Stimulated activated CD8-positive, alpha-beta memory T cell treated with anti-CD3 and anti-CD28 coated beads, Interleukin-7, amount 100 ng/mL, for 1 hour (primary cell): ENCODE measurements at regions not wholly inside any gene's neighbourhood (a gene's known extent, or its start where the extent isn't known, plus 50 kb on each side); places are given as distances from the start of the nearest gene placed in this dataset.
"Not testable (repeated sequence)": the region's sequence is repeated elsewhere in the genome, so short reads cannot be mapped to it uniquely, and the experiment has no call there.

Experiments used
- DNase-seq, 2 donors: peaks; one replicate each; pipeline ENCODE4 v3.0.0-alpha.2; 2020; ENCODE audit warnings: low read depth in 2 of 2

GRCh38 chr9:71273613-71274012 is 152.2 kb upstream of the TRPM3 start:
- no peak for DNase-seq

GRCh38 chr9:71271602-71272001 is 150.2 kb upstream of the TRPM3 start:
- no peak for DNase-seq

DNA sequence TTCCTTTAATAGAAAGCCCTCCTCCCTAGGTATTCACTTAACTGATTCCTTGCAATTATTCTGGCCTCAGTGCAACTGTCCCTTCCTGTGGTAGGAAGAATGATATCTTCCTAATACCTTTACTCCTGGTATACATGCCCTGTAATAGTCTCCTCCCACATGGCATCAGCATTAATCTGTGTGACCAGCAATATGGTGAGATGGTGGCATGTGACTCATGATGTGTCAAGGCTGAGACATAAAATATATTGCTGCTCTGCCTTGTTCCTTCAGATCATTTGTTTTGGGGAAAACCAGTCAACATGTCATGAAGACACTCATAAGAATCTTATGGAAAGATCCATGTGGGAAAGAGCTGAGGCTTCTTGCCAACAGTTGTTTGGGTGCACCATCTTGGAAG is 149.1 kb upstream of the TRPM3 start:
- DNase-seq, result no peak

DNA sequence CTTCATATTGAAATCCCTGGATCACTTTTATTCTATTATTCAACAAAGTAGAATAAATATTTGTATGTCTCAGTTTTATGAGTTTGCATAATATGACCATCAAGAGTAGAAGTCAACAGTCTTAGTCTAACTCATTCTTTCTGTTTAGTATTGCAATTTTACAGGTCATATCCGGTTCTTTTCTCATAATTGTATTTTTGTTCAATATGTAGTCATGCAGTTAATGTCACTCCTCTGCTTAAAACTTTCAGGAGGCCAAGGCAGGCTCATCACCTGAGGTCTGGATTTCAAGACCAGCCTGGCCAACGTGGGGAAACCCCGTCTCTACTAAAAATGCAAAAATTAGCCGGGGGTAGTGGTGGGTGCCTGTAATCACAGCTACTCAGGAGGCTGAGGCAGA is 148.4 kb upstream of the TRPM3 start:
- no peak for DNase-seq

- no peak for DNase-seq
Measured at GRCh38 chr9:71268871-71269635, 147.6 kb upstream of the TRPM3 start.

DNA sequence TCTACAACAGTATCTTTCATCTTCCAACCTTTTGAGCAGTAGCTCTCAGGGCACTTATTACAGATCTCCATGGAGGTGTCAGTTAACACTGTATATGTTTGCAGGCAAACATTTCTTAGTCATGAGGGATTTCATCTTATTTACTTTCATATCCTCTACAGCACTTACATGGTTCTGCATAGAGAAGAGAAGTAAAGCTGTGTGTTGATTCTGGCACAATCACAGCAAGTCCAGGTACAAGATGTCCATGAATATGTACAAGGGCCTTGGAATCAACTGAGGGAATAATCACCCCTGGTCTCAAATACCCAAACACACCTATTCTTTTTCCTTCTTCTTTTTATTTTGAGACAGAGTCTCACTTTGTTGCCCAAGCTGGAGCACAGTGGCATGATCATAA is 142.0 kb upstream of the TRPM3 start:
- no peak for DNase-seq

GRCh38 chr9:71260419-71260818 is 139.0 kb upstream of the TRPM3 start:
- DNase-seq, result not testable (repeated sequence)

GRCh38 chr9:71254592-71255277 is 133.3 kb upstream of the TRPM3 start:
- DNase-seq, result no peak

DNA sequence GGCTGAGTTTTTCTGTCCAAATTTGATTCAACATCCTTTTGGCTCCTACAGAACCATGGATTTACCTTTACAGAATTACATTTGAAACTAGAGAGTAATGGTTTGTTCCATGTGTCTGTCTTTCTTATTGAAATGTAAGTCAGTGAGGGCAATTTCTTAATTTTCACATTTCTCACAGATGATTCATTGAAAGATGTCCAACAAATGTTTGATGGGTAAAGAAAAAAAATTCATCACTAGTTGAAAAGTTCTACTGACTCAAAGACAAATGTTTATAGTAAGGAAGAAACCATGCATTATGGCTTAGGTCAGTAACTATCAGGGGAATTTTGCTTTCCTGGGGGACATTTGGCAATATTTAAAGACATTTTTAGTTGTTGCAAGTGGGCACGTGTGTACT is 131.6 kb upstream of the TRPM3 start:
- DNase-seq, result no peak

DNA sequence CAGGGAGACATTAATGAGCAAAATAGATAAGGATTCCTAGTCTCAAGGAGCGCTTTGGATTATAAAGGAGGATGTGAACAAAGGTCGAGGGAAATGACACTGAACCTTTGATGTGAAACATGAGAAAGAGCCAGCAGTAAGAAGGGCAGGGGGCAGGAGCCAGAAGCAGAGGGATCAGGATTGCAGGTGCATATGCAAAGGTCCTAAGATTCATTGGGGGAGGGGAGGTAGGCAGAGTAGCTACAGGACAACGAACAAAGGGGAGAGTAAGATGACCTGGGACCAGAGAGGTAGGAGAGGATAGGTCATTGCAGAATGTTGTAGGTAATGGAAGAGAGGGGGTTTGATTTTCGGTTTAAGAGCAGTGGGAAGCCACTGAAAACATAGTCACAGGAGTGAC is 129.2 kb upstream of the TRPM3 start:
- no peak for DNase-seq

- DNase-seq, result no peak
Measured at GRCh38 chr9:71249729-71250317, 128.4 kb upstream of the TRPM3 start.

GRCh38 chr9:71245651-71246050 is 124.2 kb upstream of the TRPM3 start:
- no peak for DNase-seq

DNA sequence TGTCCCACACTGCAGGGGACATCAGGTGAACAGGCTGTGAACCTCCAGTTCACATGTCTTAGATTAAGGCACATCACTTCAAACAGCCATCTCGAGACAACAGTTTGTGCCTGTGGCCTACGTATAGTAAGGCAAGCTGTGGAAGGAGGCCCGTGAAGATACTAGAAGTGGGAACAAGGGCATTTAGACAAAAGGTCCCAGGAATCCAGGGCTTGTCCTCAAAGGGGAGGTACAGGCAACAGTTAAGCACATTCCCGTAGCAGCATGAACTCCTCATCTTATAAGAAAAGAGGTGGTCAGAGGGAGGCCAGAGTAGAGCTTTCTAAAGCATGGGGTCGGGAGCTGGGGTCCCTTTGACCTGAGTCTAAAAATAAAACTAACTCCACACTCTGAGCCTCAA is 122.5 kb upstream of the TRPM3 start:
- DNase-seq, result no peak

DNA sequence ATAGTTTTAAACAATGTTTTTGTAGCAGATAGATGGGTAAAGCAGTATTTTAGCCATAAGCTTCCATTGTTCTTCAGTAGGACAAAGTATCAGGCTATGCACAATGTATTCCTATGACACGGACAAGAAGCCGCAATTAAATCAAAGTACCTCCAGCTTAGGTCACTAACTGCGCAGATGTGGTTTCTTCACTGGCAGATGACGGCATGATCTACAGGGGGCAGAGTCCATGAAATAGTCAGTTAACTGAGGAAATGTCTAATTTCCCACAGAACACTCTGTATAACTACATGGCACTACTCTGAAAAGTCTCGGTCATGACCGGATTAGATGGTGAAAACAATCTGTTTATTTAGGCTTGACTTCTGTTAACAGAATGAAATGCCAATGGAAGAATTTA is 120.7 kb upstream of the TRPM3 start:
- no peak for DNase-seq

DNA sequence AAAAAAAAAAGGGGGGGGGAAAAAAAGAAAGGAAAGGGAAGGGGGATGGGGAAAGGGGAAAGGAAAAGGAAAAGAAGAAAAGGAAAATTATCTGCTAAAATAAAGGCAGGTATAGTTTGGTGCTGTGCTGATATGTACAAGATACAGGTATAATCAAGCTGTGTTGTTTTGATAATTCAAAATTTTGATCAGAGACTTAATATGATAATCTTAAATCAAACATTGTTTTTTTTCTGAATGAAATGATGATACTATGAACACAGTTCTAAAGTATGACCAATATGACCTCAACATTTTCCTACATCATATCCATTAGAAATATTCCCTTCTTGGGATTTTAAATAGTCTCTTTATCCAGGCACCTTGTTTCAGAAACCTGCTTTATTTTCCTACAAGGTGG is 115.6 kb upstream of the TRPM3 start:
- DNase-seq, result no peak

GRCh38 chr9:71233646-71234045 is 112.2 kb upstream of the TRPM3 start:
- DNase-seq, result no peak

DNA sequence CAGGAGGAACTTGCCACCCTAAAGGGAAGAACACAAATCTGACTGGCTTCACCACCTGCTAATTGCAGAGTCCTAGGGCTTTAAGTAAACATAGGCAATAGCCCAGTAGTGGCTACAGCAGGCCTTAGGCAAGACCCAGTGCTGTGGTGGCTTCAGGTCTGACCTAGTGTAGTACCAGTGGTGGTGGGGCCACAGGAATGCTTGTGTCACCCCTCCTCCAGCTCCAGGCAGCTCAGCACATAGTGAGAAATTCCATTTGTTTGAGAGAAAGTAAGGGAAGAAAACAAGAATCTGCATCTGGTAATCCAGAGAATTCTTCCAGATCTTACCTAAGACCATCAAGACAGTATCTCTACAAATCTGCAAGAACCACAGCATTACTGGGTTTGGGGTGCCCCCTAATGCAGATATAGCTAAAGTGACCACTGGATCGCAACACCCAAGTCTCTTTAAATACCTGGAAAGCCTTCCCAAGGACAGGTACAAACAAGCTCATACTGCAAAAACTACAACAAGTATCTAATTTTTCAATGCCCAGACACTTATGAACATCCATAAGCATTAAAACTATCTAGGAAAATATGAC is 102.6 kb upstream of the TRPM3 start:
- DNase-seq, result no peak

GRCh38 chr9:71218774-71219173 is 97.4 kb upstream of the TRPM3 start:
- DNase-seq, result no peak

DNA sequence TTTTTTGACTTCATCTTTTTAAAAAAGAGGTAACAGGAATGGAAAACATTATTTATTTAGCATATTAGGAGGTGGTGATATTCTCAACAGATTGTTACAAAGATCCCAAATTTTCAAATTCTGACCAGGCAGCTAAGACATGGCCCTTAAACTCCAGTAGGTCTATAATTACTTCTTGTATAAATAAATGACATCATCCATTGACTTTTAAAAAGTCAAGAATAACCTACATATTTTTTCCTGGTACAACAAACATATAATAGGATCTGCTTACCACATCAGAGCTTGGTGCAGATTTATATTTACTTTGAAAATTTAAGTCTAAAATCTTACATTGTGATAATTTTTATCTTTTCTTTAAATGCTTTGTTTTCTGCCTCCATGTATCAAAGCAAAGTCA is 92.2 kb upstream of the TRPM3 start:
- no peak for DNase-seq

GRCh38 chr9:71210326-71210725 is 88.9 kb upstream of the TRPM3 start:
- DNase-seq, result no peak

DNA sequence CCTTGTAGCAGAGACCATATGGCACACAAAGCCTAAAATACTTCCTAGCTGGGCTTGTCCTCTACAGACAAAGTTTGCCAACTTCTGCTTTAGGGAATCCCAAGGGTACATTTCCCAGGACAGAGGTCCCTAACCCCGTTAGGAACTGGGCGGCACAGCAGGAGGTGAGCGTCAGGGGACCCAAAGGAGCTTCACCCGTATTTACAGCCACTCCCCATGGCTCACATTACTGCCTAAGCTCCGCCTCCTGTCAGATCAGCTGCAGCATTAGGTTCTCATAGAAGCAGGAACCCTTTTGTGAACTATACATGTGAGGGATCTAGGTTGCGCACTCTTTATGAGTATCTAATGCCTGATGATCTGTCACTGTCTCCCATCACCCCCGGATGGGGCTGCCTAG is 88.5 kb upstream of the TRPM3 start:
- DNase-seq, result no peak

GRCh38 chr9:71202931-71203330 is 81.5 kb upstream of the TRPM3 start:
- DNase-seq, result no peak

- no peak for DNase-seq
Measured at GRCh38 chr9:71191708-71192107, 70.3 kb upstream of the TRPM3 start.
